ENCODE measurements at regions not wholly inside any gene's neighbourhood (a gene's known extent, or its start where the extent isn't known, plus 50 kb on each side); places are given as distances from the start of the nearest gene placed in this dataset.

GRCh38 chr17:73861543-73861942 lies 217.3 kb upstream of the SDK2 start:
- H4K20me1 ChIP-seq (ENCODE audit: low read depth) = no peaks in the 10 kb centered on the region
- H3K4me3 Mint-ChIP-seq = no peak overlapping the region
- H3K27me3 Mint-ChIP-seq (ENCODE audit: insufficient read depth, low read depth) = no peaks in the 10 kb centered on the region
- no peaks in the 10 kb centered on the region for H3K79me2 ChIP-seq (ENCODE audit: low read depth)
- no peaks in the 10 kb centered on the region for H3K36me3 Mint-ChIP-seq
- no peaks in the 10 kb centered on the region for H3F3A ChIP-seq (ENCODE audit: low read depth)
- H3K27ac Mint-ChIP-seq = no peak overlapping the region
- H3K27ac ChIP-seq = no peak overlapping the region
- no peaks in the 10 kb centered on the region for H3K27me3 ChIP-seq
- no peak for TF ChIP-seq CTCF (IDR thresholded peaks at IDR 0.05)
- TF ChIP-seq EZH2 (IDR thresholded peaks at IDR 0.05) = no peak
- TF ChIP-seq EZH2phosphoT487 (IDR thresholded peaks at IDR 0.05) = no peak
- H3K9me3 Mint-ChIP-seq = no peaks in the 10 kb centered on the region
- DNase-seq (ENCODE audit: low spot score) = no peak
- H3K9me3 ChIP-seq (ENCODE audit: low read depth) = no peaks in the 10 kb centered on the region
- H3K4me2 ChIP-seq = no peak overlapping the region
- H2AFZ ChIP-seq (replicated peaks) = no peak overlapping the region
- H3K36me3 ChIP-seq = no peaks in the 10 kb centered on the region
- no peaks in the 10 kb centered on the region for H3K4me1 ChIP-seq
- peaks cover 23% of the 10 kb centered on the region for H3K4me1 Mint-ChIP-seq
- H3K4me3 ChIP-seq = no peak overlapping the region
- H3K9ac ChIP-seq = no peak overlapping the region

- H3K9me3 Mint-ChIP-seq = no peaks in the 10 kb centered on the region
- H3K27me3 Mint-ChIP-seq (ENCODE audit: insufficient read depth, low read depth) = no peaks in the 10 kb centered on the region
Measured at GRCh38 chr17:73863761-73864535, 219.7 kb upstream of the SDK2 start.

GRCh38 chr17:73865831-73866230 lies 221.6 kb upstream of the SDK2 start:
- Histone ChIP-seq H3K4me3 (no peak overlapping the region), H3K36me3 (no peaks in the 10 kb centered on the region), H3K27ac (no peak overlapping the region), H3K79me2 (ENCODE audit: low read depth) (no peaks in the 10 kb centered on the region), H3K27me3 (no peaks in the 10 kb centered on the region), H4K20me1 (ENCODE audit: low read depth) (no peaks in the 10 kb centered on the region), H3K9me3 (ENCODE audit: low read depth) (no peaks in the 10 kb centered on the region), H3K4me2 (no peak overlapping the region), H3K9ac (no peak overlapping the region), H3F3A (ENCODE audit: low read depth) (no peaks in the 10 kb centered on the region), H3K4me1 (no peaks in the 10 kb centered on the region), H2AFZ (replicated peaks) (no peak overlapping the region)
- Mint-ChIP-seq H3K27me3 (ENCODE audit: insufficient read depth, low read depth) (no peaks in the 10 kb centered on the region), H3K9me3 (no peaks in the 10 kb centered on the region), H3K36me3 (no peaks in the 10 kb centered on the region), H3K27ac (no peak overlapping the region), H3K4me1 (peaks cover 28% of the 10 kb centered on the region), H3K4me3 (no peak overlapping the region)
- no peak for DNase-seq (ENCODE audit: low spot score)
- TF ChIP-seq EZH2 (IDR thresholded peaks at IDR 0.05) = no peak
- TF ChIP-seq EZH2phosphoT487 (IDR thresholded peaks at IDR 0.05) = no peak
- no peak for TF ChIP-seq CTCF (IDR thresholded peaks at IDR 0.05)

More at GRCh38 chr17:73863761-73864535, 219.7 kb upstream of the SDK2 start:
- no peaks in the 10 kb centered on the region for H3F3A ChIP-seq (ENCODE audit: low read depth)
- H3K4me3 Mint-ChIP-seq = no peak overlapping the region
- H3K9me3 ChIP-seq (ENCODE audit: low read depth) = no peaks in the 10 kb centered on the region
- DNase-seq (ENCODE audit: low spot score) = no peak
- H3K4me2 ChIP-seq = no peak overlapping the region
- no peak overlapping the region for H3K4me3 ChIP-seq
- H3K27me3 ChIP-seq = no peaks in the 10 kb centered on the region
- TF ChIP-seq EZH2 (IDR thresholded peaks at IDR 0.05) (no peak), CTCF (IDR thresholded peaks at IDR 0.05) (no peak), EZH2phosphoT487 (IDR thresholded peaks at IDR 0.05) (no peak)
- H2AFZ ChIP-seq (replicated peaks) = no peak overlapping the region
- H3K36me3 Mint-ChIP-seq = no peaks in the 10 kb centered on the region
- no peaks in the 10 kb centered on the region for H4K20me1 ChIP-seq (ENCODE audit: low read depth)
- H3K27ac ChIP-seq = no peak overlapping the region
- no peak overlapping the region for H3K9ac ChIP-seq
- H3K79me2 ChIP-seq (ENCODE audit: low read depth) = no peaks in the 10 kb centered on the region
- H3K4me1 Mint-ChIP-seq = peaks cover 32% of the 10 kb centered on the region
- no peaks in the 10 kb centered on the region for H3K36me3 ChIP-seq
- H3K4me1 ChIP-seq = no peaks in the 10 kb centered on the region
- H3K27ac Mint-ChIP-seq = no peak overlapping the region

Data from neural progenitor cell (in vitro differentiated cells).